IMR-90 (cell line): ENCODE measurements at regions not wholly inside any gene's neighbourhood (a gene's known extent, or its start where the extent isn't known, plus 50 kb on each side); places are given as distances from the start of the nearest gene placed in this dataset.

ENCODE experiments used
- ATAC-seq: fragments of 200-7000 bp; cut with Tn5 transposase; 2 replicates; pipeline ENCODE4 v1.9.1; 2020; ENCODE audit warnings: low read depth, mild to moderate bottlenecking, moderate library complexity
- BruUV-seq: library from RNA; stranded (reverse); fragments of 400-500 nt; replicated peaks from 2 replicates; lab custom pipeline; 2021; lab: Mats Ljungman, UMichigan
- CTCF ChIA-PET: fragments of 300-600 bp; formaldehyde crosslinking; extraction: SDS; loops from one replicate; lab custom pipeline; 2021; ENCODE audit warnings: antibody characterized with exemption; lab: Yijun Ruan, JAX
- POLR2A ChIA-PET: fragments of 300-600 bp; sonication (Branson Sonifier 250); formaldehyde crosslinking; loops from one replicate; lab custom pipeline; 2022; ENCODE audit warnings: antibody characterized with exemption; ENCODE audit not compliant: unreplicated experiment; lab: Charles Lee
- DNase-seq: peaks from one replicate; pipeline ENCODE4 v3.0.0; 2013
- H2AFZ ChIP-seq: replicated peaks from 2 replicates; pipeline ENCODE3; 2013; ENCODE audit warnings: low read length, mild to moderate bottlenecking; ENCODE audit not compliant: poor library complexity
- H2AK5ac ChIP-seq: 2 replicates; pipeline ENCODE4 v1.6.1; 2013; ENCODE audit warnings: low read depth, low read length, inconsistent platforms
- H2AK9ac ChIP-seq: replicated peaks from 2 replicates; pipeline ENCODE3; 2013; ENCODE audit warnings: mild to moderate bottlenecking, low read depth, low read length, moderate library complexity; ENCODE audit not compliant: poor library complexity
- H2BK120ac ChIP-seq: 2 replicates; pipeline ENCODE4 v1.6.1; 2013; ENCODE audit warnings: low read depth, low read length, inconsistent platforms
- H2BK15ac ChIP-seq: 3 replicates; pipeline ENCODE4 v1.6.1; 2013; ENCODE audit warnings: low read depth, low read length, inconsistent platforms
- H2BK20ac ChIP-seq: 2 replicates; pipeline ENCODE4 v1.6.1; 2013; ENCODE audit warnings: low read depth, mild to moderate bottlenecking, inconsistent platforms, low read length, moderate library complexity
- H2BK5ac ChIP-seq: 2 replicates; pipeline ENCODE4 v1.6.1; 2013; ENCODE audit warnings: mild to moderate bottlenecking, low read depth, low read length, inconsistent platforms; ENCODE audit not compliant: poor library complexity, severe bottlenecking
- H3K14ac ChIP-seq: replicated peaks from 2 replicates; pipeline ENCODE4 v1.6.1; 2013; ENCODE audit warnings: low read depth, low read length, inconsistent platforms
- H3K18ac ChIP-seq: 2 replicates; pipeline ENCODE4 v1.6.1; 2013; ENCODE audit warnings: low read depth, low read length, control low read depth
- H3K23ac ChIP-seq: 2 replicates; pipeline ENCODE4 v1.6.1; 2013; ENCODE audit warnings: low read depth, low read length, inconsistent platforms
- H3K27ac ChIP-seq: 2 replicates; pipeline ENCODE4 v1.5.1; 2013; ENCODE audit warnings: mild to moderate bottlenecking, control low read depth, low read length; ENCODE audit not compliant: insufficient read depth
- H3K27me3 ChIP-seq: 2 replicates; pipeline ENCODE4 v1.6.1; 2013; ENCODE audit warnings: low read length; ENCODE audit not compliant: control insufficient read depth, insufficient read depth
- H3K36me3 ChIP-seq: 2 replicates; pipeline ENCODE4 v1.6.1; 2013; ENCODE audit warnings: low read length, mixed read lengths; ENCODE audit not compliant: control insufficient read depth, insufficient read depth
- H3K4ac ChIP-seq: 2 replicates; pipeline ENCODE4 v1.6.1; 2013; ENCODE audit warnings: low read depth, low read length, inconsistent platforms
- H3K4me1 ChIP-seq: 2 replicates; pipeline ENCODE4 v1.6.1; 2013; ENCODE audit warnings: low read length, mixed read lengths; ENCODE audit not compliant: control insufficient read depth, insufficient read depth
- H3K4me2 ChIP-seq: 2 replicates; pipeline ENCODE4 v1.6.1; 2013; ENCODE audit warnings: low read depth, mild to moderate bottlenecking, control low read depth, low read length, moderate library complexity
- H3K4me3 ChIP-seq: 2 replicates; pipeline ENCODE4 v1.5.1; 2013; ENCODE audit warnings: low read depth, mild to moderate bottlenecking, control low read depth, low read length, moderate library complexity; ENCODE audit not compliant: insufficient read depth
- H3K56ac ChIP-seq: 2 replicates; pipeline ENCODE4 v1.6.1; 2013; ENCODE audit warnings: low read length, inconsistent platforms; ENCODE audit not compliant: insufficient read depth; ENCODE audit errors: extremely low read depth
- H3K79me1 ChIP-seq, 2 experiments: 2 replicates each; pipeline ENCODE4 v1.6.1; 2013; ENCODE audit warnings: low read length in 2 of 2, inconsistent platforms in 1 of 2, low read depth in 1 of 2
- H3K9ac ChIP-seq: 2 replicates; pipeline ENCODE4 v1.6.1; 2013; ENCODE audit warnings: low read depth, low read length, control low read depth
- H3K9me1 ChIP-seq: 2 replicates; pipeline ENCODE4 v1.6.1; 2013; ENCODE audit warnings: low read length, inconsistent platforms; ENCODE audit not compliant: insufficient read depth
- H3K9me3 ChIP-seq: 2 replicates; pipeline ENCODE4 v1.6.1; 2013; ENCODE audit warnings: low read length; ENCODE audit not compliant: control insufficient read depth, insufficient read depth
- H4K20me1 ChIP-seq: 2 replicates; pipeline ENCODE4 v1.6.1; 2013; ENCODE audit warnings: low read length, inconsistent platforms; ENCODE audit not compliant: insufficient read depth
- H4K5ac ChIP-seq: 2 replicates; pipeline ENCODE4 v1.6.1; 2013; ENCODE audit warnings: mild to moderate bottlenecking, low read depth, low read length, control low read depth
- H4K8ac ChIP-seq, 2 experiments: 2 replicates each; pipeline ENCODE4 v1.6.1; 2013; ENCODE audit warnings: low read depth in 2 of 2, low read length in 2 of 2, control low read depth in 1 of 2, inconsistent platforms in 1 of 2
- H4K91ac ChIP-seq: 2 replicates; pipeline ENCODE4 v1.6.1; 2013; ENCODE audit warnings: low read depth, low read length, inconsistent platforms; ENCODE audit not compliant: insufficient read depth
- BHLHE40 ChIP-seq: fragments of 150-350 bp; IDR thresholded peaks from 2 replicates; pipeline ENCODE4 v1.6.1; 2016; ENCODE audit warnings: mild to moderate bottlenecking, low read depth, low read length
- CEBPB ChIP-seq: IDR thresholded peaks from 2 replicates; pipeline ENCODE4 v1.6.1; 2012; ENCODE audit warnings: low read depth, low read length, improper control_type of control experiment
- CTCF ChIP-seq: conservative IDR thresholded peaks from 2 replicates; pipeline ENCODE4 v1.5.1; 2012; ENCODE audit warnings: mild to moderate bottlenecking, low read depth, low read length, improper control_type of control experiment
- ELK1 ChIP-seq: fragments of 150-350 bp; IDR thresholded peaks from 2 replicates; pipeline ENCODE4 v1.6.1; 2016; ENCODE audit warnings: low read depth, mild to moderate bottlenecking, low read length, moderate library complexity, borderline replicate concordance
- FOS ChIP-seq: fragments of 150-350 bp; IDR thresholded peaks from 2 replicates; pipeline ENCODE4 v1.6.1; 2016; ENCODE audit warnings: low read depth, low read length
- MAFK ChIP-seq: IDR thresholded peaks from 2 replicates; pipeline ENCODE4 v1.6.1; 2012; ENCODE audit warnings: low read depth, low read length, improper control_type of control experiment
- MAZ ChIP-seq: IDR thresholded peaks from 2 replicates; pipeline ENCODE4 v1.6.1; 2012; ENCODE audit warnings: low read depth, mild to moderate bottlenecking, low read length, improper control_type of control experiment, moderate library complexity, borderline replicate concordance
- MXI1 ChIP-seq: IDR thresholded peaks from 2 replicates; pipeline ENCODE4 v1.6.1; 2012; ENCODE audit warnings: low read depth, mild to moderate bottlenecking, low read length, moderate library complexity, borderline replicate concordance
- NFE2L2 ChIP-seq: fragments of 150-350 bp; IDR thresholded peaks from 2 replicates; pipeline ENCODE4 v1.6.1; 2016; ENCODE audit warnings: low read depth, mild to moderate bottlenecking, low read length
- POLR2A ChIP-seq: IDR thresholded peaks from 2 replicates; pipeline ENCODE4 v1.6.1; 2012; ENCODE audit warnings: mild to moderate bottlenecking, low read depth, low read length
- RCOR1 ChIP-seq: IDR thresholded peaks from 2 replicates; pipeline ENCODE4 v1.6.1; 2012; ENCODE audit warnings: mild to moderate bottlenecking, low read length, improper control_type of control experiment; ENCODE audit not compliant: insufficient replicate concordance
- RFX5 ChIP-seq: IDR thresholded peaks from 2 replicates; pipeline ENCODE4 v1.8.0; 2012; ENCODE audit warnings: low read depth, mild to moderate bottlenecking, low read length, moderate library complexity
- SMC3 ChIP-seq: fragments of 150-350 bp; IDR thresholded peaks from 2 replicates; pipeline ENCODE4 v1.6.1; 2016; ENCODE audit warnings: low read depth, mild to moderate bottlenecking, antibody characterized with exemption, low read length, moderate library complexity
- USF2 ChIP-seq: fragments of 150-350 bp; IDR thresholded peaks from 2 replicates; pipeline ENCODE4 v1.6.1; 2017; ENCODE audit warnings: mild to moderate bottlenecking, antibody characterized with exemption, low read length, low read depth
- WGBS, 2 experiments: methylation state at CpG; one replicate each; pipeline versions ENCODE4 v1.1.5 to v1.1.7; 2013; ENCODE audit warnings: missing lambda C conversion rate in 2 of 2; ENCODE audit not compliant: insufficient read length in 1 of 2; ENCODE audit errors: extremely low coverage in 2 of 2; 5-methylcytosine and 5-hydroxymethylcytosine counted together
- dilution Hi-C: fragments of 300-500 bp; cut with HindIII; formaldehyde crosslinking; loops from one replicate; pipeline ENCODE4 v1.14.3; 2018; ENCODE audit warnings: low sequenced_read_pairs; ENCODE audit not compliant: unreplicated experiment
- in situ Hi-C: fragments of 300-500 bp; cut with MboI; formaldehyde crosslinking; loops from 3 replicates; pipeline ENCODE4 v1.14.3; 2019; ENCODE audit warnings: low sequenced_read_pairs, inconsistent platforms, mixed read lengths
- intact Hi-C: fragments of 100-400 bp; cut with micrococcal nuclease; formaldehyde crosslinking; loops from 2 replicates; pipeline ENCODE4 v1.10.0; 2022

- BruUV-seq, result no TSS peak
- no peak overlapping the region for H4K5ac ChIP-seq
- no peak for ATAC-seq
- no peak overlapping the region for H3K18ac ChIP-seq
- no peak overlapping the region for H2AFZ ChIP-seq
- H3K9ac ChIP-seq, result no peak overlapping the region
- H2AK9ac ChIP-seq, result no peak overlapping the region
- ChIA-PET CTCF (interaction anchor here (0.6 kb wide), 1 partner anchor 10 kb away, joined by 3 read pairs; no protein-coding TSS in a partner anchor), POLR2A (no interaction called here)
- WGBS, 2 experiments, result no CpG with 5 or more reads among the region's 1 CpG
- no peaks in the 10 kb centered on the region for H3K27me3 ChIP-seq
- H3K23ac ChIP-seq, result no peak overlapping the region
- 0 out of 2 replicates have a peak overlapping the region, but pooled peaks have one; percentile 44 for H2AK5ac ChIP-seq
- H3K4me2 ChIP-seq, result no peak overlapping the region
- in situ Hi-C loops, result no loop called here
- H2BK20ac ChIP-seq, result peak overlapping the region; percentile 44
- H3K4me3 ChIP-seq, result no peak overlapping the region
- H4K20me1 ChIP-seq, result no peaks in the 10 kb centered on the region
- H3K27ac ChIP-seq, result no peak overlapping the region
- DNase-seq, result no peak
- H3K56ac ChIP-seq, result no peak overlapping the region
- no peak overlapping the region for H4K8ac ChIP-seq
- no peaks in the 10 kb centered on the region for H3K36me3 ChIP-seq
- H3K4ac ChIP-seq, result 0 out of 2 replicates have a peak overlapping the region, but pooled peaks have one; percentile 13
- no peak overlapping the region for H2BK15ac ChIP-seq
- H3K79me1 ChIP-seq, result no peaks in the 10 kb centered on the region
- dilution Hi-C loops, result no loop called here
- no peaks in the 10 kb centered on the region for H3K9me1 ChIP-seq
- peak overlapping the region; percentile 18; the same call in 1 of the 2 replicates for H2BK120ac ChIP-seq
- H3K14ac ChIP-seq, result no peak overlapping the region
- H3K4me1 ChIP-seq, result peaks cover 3% of the 10 kb centered on the region; the same call in 1 of the 2 replicates
- intact Hi-C loops, result no loop called here
- H4K91ac ChIP-seq, result no peak overlapping the region
- no peak for TF ChIP-seq NFE2L2
- no peak for TF ChIP-seq USF2
- TF ChIP-seq MAZ, result no peak
- TF ChIP-seq MXI1, result no peak
- no peak for TF ChIP-seq CEBPB
- no peak for TF ChIP-seq RCOR1
- TF ChIP-seq ELK1, result no peak
- no peak for TF ChIP-seq RFX5
- TF ChIP-seq MAFK, result no peak
- TF ChIP-seq POLR2A, result no peak
- no peak for TF ChIP-seq BHLHE40
- no peak for TF ChIP-seq FOS
- TF ChIP-seq SMC3, result no peak
- no peak for TF ChIP-seq CTCF
- peaks cover 2% of the 10 kb centered on the region; the same call in 1 of the 2 replicates for H3K9me3 ChIP-seq
- no peak overlapping the region for H2BK5ac ChIP-seq
Measured at GRCh38 chr12:127589541-127589940, 677.4 kb upstream of the TMEM132C start.
